ENCODE measurements at regions not wholly inside any gene's neighbourhood (a gene's known extent, or its start where the extent isn't known, plus 50 kb on each side); places are given as distances from the start of the nearest gene placed in this dataset.

DNA sequence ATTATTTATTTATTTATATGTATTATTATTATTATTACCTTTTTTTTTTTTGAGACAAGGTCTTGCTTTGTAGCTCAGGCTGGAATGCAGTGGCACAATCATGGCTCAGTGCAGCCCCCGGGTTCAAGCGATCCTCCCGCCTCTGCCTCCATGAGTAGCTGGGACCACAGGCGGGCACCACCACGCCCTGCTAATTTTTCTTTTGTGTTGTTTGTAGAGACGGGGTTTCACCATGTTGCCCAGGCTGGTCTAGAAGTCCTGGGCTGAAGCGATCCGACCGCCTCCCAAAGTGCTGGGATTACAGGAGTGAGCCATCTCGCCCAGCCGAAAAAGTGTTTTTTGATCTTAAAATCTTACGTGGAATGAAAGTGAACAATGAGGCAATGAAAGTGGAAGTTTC is 79.4 kb upstream of the C1GALT1 start:
- DNase-seq (ENCODE audit: low read depth, low spot score), result no peak
- H3K9me3 ChIP-seq (ENCODE audit: control insufficient read depth, insufficient read depth, low read length), result no peaks in the 10 kb centered on the region
- no CpG with 5 or more reads among the region's 12 CpGs for WGBS (ENCODE audit: insufficient coverage, insufficient read length)
- H3K27ac ChIP-seq (ENCODE audit: low read length), result no peak overlapping the region
- H3K4me1 ChIP-seq (ENCODE audit: control insufficient read depth, insufficient read depth, low read length), result peaks cover 9% of the 10 kb centered on the region; the same call in 1 of the 2 replicates
- H3K36me3 ChIP-seq (ENCODE audit: control insufficient read depth, insufficient read depth, low read length), result no peaks in the 10 kb centered on the region
- no peak overlapping the region for H3K4me3 ChIP-seq (ENCODE audit: low read length)
- no peaks in the 10 kb centered on the region for H3K27me3 ChIP-seq (ENCODE audit: control insufficient read depth, insufficient read depth, low read length)

DNA sequence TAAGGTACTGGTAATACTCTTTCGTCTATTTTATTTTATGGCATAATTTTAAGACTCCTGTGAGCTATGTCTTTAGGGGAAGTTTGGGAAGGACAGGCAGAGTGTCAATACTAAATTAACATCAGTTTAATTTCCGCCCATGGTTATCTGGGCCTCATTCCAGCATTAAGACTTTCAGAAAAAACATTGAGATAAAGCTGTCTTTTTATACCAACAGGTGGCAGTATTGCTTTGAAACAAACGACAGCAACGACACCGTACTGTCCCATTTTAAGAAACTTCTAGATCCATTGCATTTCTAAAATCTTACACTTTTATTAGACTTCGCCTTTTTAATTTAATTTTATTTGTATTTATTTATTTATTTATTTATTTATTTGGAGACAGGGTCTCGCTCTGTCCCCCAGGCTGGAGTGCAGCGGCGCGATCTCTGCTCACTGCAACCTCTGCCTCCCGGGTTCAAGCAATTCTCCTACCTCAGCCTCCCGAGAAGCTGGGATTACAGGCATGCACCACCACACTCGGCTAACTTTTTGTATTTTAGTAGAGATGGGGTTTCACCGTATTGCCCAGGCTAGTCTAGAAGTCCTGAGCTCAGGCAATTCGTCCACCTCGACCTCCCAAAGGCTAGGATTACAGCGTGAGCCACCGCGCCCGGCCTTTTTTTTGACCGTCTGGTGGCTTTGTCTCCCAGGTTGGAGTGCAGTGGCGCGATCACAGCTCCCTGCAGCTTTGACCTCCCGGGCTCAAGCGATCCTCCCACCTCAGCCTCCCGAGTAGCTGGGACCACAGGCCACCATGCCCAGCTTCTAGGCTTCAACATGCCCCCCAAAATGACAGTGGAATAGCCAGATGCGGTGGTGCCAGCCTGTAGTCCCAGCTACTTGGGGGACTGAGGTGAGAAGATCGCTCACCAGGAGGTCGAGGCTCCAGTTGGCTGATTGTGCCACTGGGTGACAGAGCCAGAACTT is 78.7 kb upstream of the C1GALT1 start:
- Histone ChIP-seq H3K27ac (ENCODE audit: low read length) (no peak overlapping the region), H3K9me3 (ENCODE audit: control insufficient read depth, insufficient read depth, low read length) (no peaks in the 10 kb centered on the region), H3K4me1 (ENCODE audit: control insufficient read depth, insufficient read depth, low read length) (peaks cover 8% of the 10 kb centered on the region; the same call in 1 of the 2 replicates), H3K4me3 (ENCODE audit: low read length) (no peak overlapping the region), H3K36me3 (ENCODE audit: control insufficient read depth, insufficient read depth, low read length) (no peaks in the 10 kb centered on the region), H3K27me3 (ENCODE audit: control insufficient read depth, insufficient read depth, low read length) (no peaks in the 10 kb centered on the region)
- no CpG with 5 or more reads among the region's 29 CpGs for WGBS (ENCODE audit: insufficient coverage, insufficient read length)
- no peak for DNase-seq (ENCODE audit: low read depth, low spot score)

DNA sequence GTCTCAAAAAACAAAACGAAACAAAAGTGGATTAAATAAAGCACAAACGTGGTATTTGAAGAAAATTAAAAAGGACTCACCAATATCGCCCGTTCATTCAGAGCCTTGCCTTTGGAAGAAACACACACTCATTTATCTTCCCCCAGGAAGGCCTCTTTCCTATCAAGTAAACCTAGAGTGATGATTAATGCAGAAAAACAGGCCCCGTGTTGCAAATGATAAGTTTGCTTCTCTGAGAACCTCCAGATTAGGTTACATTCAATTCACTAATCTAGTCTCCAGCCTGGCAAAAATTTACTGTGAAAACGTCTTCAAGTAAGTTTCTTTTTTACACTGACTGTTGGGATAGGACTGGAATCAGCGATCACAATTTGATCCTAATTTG is 78.0 kb upstream of the C1GALT1 start:
- no CpG with 5 or more reads among the region's 7 CpGs for WGBS (ENCODE audit: insufficient coverage, insufficient read length)

DNA sequence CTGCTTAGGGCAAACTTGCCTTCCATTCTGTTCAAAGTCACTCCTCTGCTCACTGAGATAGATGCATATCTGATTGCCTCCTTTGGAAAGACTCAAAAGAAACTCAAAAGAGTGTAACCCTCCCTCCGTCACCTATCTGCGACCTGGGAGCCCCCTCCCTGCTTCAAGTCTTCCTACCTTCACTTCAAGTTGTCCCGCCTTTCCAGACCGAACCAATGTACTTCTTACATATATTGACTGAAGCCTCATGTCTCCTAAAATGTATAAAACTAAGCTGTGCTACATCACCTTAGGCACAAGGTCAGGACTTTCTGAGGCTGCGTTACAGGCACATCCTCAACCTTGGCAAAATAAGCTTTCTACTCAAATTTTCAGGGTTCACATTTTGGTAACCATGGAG is 77.4 kb upstream of the C1GALT1 start:
- no CpG with 5 or more reads among the region's 5 CpGs for WGBS (ENCODE audit: insufficient coverage, insufficient read length)
- Histone ChIP-seq H3K4me1 (ENCODE audit: control insufficient read depth, insufficient read depth, low read length) (peaks cover 5% of the 10 kb centered on the region; the same call in 1 of the 2 replicates), H3K36me3 (ENCODE audit: control insufficient read depth, insufficient read depth, low read length) (no peaks in the 10 kb centered on the region), H3K9me3 (ENCODE audit: control insufficient read depth, insufficient read depth, low read length) (no peaks in the 10 kb centered on the region), H3K27me3 (ENCODE audit: control insufficient read depth, insufficient read depth, low read length) (no peaks in the 10 kb centered on the region), H3K27ac (ENCODE audit: low read length) (no peak overlapping the region), H3K4me3 (ENCODE audit: low read length) (no peak overlapping the region)
- DNase-seq (ENCODE audit: low read depth, low spot score), result no peak

More for the DNA sequence above, 78.0 kb upstream of the C1GALT1 start:
- no peaks in the 10 kb centered on the region for H3K36me3 ChIP-seq (ENCODE audit: control insufficient read depth, insufficient read depth, low read length)
- H3K4me1 ChIP-seq (ENCODE audit: control insufficient read depth, insufficient read depth, low read length), result peaks cover 6% of the 10 kb centered on the region; the same call in 1 of the 2 replicates
- H3K9me3 ChIP-seq (ENCODE audit: control insufficient read depth, insufficient read depth, low read length), result no peaks in the 10 kb centered on the region
- H3K27ac ChIP-seq (ENCODE audit: low read length), result no peak overlapping the region
- no peaks in the 10 kb centered on the region for H3K27me3 ChIP-seq (ENCODE audit: control insufficient read depth, insufficient read depth, low read length)
- no peak overlapping the region for H3K4me3 ChIP-seq (ENCODE audit: low read length)
- DNase-seq (ENCODE audit: low read depth, low spot score), result no peak

DNA sequence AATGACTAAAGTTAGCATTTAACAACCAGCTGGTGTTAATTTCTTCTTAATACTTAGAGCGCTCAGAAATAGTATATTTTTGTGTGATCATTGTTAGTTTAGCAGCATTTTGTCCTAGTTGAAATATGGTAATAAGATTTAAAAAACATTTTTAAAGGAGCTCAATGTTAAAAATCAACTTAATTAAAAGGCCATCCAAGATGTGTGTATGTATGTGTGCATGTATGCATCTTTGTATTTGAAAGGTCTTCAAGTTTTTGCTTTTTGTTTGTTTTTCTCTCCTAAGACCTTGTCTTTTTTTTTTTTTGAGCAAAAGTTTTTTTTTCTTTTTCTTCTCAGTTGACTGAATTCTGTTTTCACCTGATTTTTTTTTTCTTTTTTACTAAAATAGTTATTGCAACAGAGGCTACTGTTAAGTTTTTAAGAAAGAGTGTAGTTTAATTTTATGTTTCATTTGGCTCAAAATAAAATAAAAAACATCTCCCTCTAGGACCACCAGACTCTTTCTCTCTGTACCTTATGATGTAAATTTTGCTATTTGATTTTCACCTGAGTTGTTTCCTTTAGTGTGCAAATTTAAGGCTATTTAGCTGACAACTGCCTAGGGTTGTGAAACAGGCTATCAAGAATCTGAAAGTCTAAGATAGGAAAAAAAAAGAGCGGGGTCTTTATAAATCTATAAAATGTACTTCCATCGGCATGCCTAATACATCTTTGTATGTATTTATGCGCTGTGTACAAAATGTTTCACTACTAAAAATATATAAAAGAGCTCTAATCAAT is 76.4 kb upstream of the C1GALT1 start:
- H3K4me1 ChIP-seq (ENCODE audit: control insufficient read depth, insufficient read depth, low read length), result peaks cover 2% of the 10 kb centered on the region; the same call in 1 of the 2 replicates
- H3K36me3 ChIP-seq (ENCODE audit: control insufficient read depth, insufficient read depth, low read length), result no peaks in the 10 kb centered on the region
- H3K4me3 ChIP-seq (ENCODE audit: low read length), result no peak overlapping the region
- no CpG with 5 or more reads among the region's 4 CpGs for WGBS (ENCODE audit: insufficient coverage, insufficient read length)
- H3K9me3 ChIP-seq (ENCODE audit: control insufficient read depth, insufficient read depth, low read length), result no peaks in the 10 kb centered on the region
- H3K27me3 ChIP-seq (ENCODE audit: control insufficient read depth, insufficient read depth, low read length), result no peaks in the 10 kb centered on the region
- H3K27ac ChIP-seq (ENCODE audit: low read length), result no peak overlapping the region
- DNase-seq (ENCODE audit: low read depth, low spot score), result no peak

DNA sequence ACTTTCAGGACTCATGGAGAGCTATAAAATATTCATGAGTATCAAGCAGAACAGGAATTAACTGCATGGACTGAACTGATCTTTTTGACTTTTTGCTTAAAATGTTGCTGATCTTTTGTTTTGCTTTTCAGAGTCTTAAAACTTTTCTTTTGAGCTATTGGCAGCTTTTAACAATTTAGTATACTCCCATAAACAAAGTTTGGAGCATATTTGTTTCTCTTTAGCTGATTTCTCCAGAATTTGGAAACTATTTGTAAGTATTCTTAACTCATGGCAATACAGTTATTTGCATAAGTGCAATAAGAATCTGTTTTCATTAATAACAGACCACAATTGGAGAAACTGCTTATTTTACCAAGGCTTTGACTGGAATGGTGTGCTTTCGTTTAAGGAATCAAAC is 73.4 kb upstream of the C1GALT1 start:
- no peak overlapping the region for H3K4me3 ChIP-seq (ENCODE audit: low read length)
- no CpG with 5 or more reads among the region's 1 CpG for WGBS (ENCODE audit: insufficient coverage, insufficient read length)
- no peak overlapping the region for H3K27ac ChIP-seq (ENCODE audit: low read length)
- H3K36me3 ChIP-seq (ENCODE audit: control insufficient read depth, insufficient read depth, low read length), result no peaks in the 10 kb centered on the region
- no peaks in the 10 kb centered on the region for H3K27me3 ChIP-seq (ENCODE audit: control insufficient read depth, insufficient read depth, low read length)
- no peak for DNase-seq (ENCODE audit: low read depth, low spot score)
- H3K9me3 ChIP-seq (ENCODE audit: control insufficient read depth, insufficient read depth, low read length), result no peaks in the 10 kb centered on the region
- H3K4me1 ChIP-seq (ENCODE audit: control insufficient read depth, insufficient read depth, low read length), result peaks cover 2% of the 10 kb centered on the region; the same call in 1 of the 2 replicates

DNA sequence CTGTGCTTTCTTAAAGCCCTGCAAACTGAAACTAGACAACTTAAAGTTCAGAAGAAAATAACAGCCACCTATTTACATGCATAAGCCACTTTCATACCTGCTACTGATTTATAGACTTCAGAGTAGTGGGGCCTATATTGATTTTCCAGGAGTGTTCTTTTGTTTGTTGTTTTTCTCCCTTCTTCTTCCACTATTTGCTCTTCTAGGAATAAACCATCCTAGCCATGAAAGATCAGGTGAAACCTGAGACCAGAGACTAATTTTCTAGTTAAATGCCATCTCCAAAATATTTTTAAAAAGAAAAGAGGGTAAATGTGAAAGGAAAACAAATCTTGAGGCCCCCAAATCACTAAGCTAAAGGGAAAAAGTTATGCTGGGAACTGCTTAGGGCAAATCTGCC is 72.4 kb upstream of the C1GALT1 start:
- no peak for DNase-seq (ENCODE audit: low read depth, low spot score)
- Histone ChIP-seq H3K4me1 (ENCODE audit: control insufficient read depth, insufficient read depth, low read length) (peaks cover 2% of the 10 kb centered on the region), H3K9me3 (ENCODE audit: control insufficient read depth, insufficient read depth, low read length) (no peaks in the 10 kb centered on the region), H3K36me3 (ENCODE audit: control insufficient read depth, insufficient read depth, low read length) (no peaks in the 10 kb centered on the region), H3K27ac (ENCODE audit: low read length) (no peak overlapping the region), H3K4me3 (ENCODE audit: low read length) (no peak overlapping the region), H3K27me3 (ENCODE audit: control insufficient read depth, insufficient read depth, low read length) (no peaks in the 10 kb centered on the region)

DNA sequence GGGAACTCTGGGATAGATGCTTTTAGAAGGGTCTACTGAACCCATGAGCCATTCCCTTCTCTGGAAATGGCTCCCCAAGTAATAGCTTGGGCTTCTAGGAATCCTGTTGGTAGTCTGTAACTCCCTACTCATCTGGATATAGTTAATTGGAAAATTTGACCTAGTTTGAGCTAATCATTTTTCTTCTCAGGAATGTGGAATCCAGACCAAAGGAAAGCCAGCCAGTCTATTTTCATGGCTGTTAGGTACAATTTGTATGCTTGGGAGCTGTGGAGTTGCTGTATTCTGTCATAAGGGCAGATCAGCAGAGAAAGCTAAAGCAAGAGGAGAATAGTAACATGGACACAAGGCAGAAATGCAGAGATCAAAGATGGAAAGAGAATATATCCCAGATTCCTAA is 71.6 kb upstream of the C1GALT1 start:
- H3K4me3 ChIP-seq (ENCODE audit: low read length), result no peak overlapping the region
- DNase-seq (ENCODE audit: low read depth, low spot score), result no peak
- no peaks in the 10 kb centered on the region for H3K27me3 ChIP-seq (ENCODE audit: control insufficient read depth, insufficient read depth, low read length)

DNA sequence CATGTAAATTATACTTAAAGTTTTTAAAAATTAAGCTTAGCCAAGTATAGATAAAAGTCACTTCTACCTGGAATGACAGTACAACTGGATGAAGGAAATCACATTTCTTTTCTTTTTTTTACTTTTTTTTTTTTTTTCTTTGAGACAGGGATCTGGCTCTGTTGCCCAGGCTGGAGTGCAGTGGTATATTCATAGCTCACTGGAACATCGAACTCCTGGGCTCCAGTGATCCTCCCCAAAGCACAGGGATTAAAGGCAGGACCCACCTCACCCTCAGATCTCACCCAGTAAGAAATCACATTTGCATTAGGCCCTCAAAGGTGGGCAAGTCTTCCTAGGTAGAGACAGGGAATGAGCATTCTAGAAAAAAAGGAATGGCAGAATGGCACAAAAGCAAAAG is 69.5 kb upstream of the C1GALT1 start:
- H3K36me3 ChIP-seq (ENCODE audit: control insufficient read depth, insufficient read depth, low read length), result no peaks in the 10 kb centered on the region
- WGBS (ENCODE audit: insufficient coverage, insufficient read length), result no CpG with 5 or more reads among the region's 1 CpG
- no peaks in the 10 kb centered on the region for H3K9me3 ChIP-seq (ENCODE audit: control insufficient read depth, insufficient read depth, low read length)
- H3K27me3 ChIP-seq (ENCODE audit: control insufficient read depth, insufficient read depth, low read length), result no peaks in the 10 kb centered on the region
- no peak overlapping the region for H3K27ac ChIP-seq (ENCODE audit: low read length)
- peaks cover under 1% of the 10 kb centered on the region for H3K4me1 ChIP-seq (ENCODE audit: control insufficient read depth, insufficient read depth, low read length)
- H3K4me3 ChIP-seq (ENCODE audit: low read length), result no peak overlapping the region
- DNase-seq (ENCODE audit: low read depth, low spot score), result no peak

More for the DNA sequence above, 71.6 kb upstream of the C1GALT1 start:
- Histone ChIP-seq H3K9me3 (ENCODE audit: control insufficient read depth, insufficient read depth, low read length) (no peaks in the 10 kb centered on the region), H3K36me3 (ENCODE audit: control insufficient read depth, insufficient read depth, low read length) (no peaks in the 10 kb centered on the region), H3K27ac (ENCODE audit: low read length) (no peak overlapping the region), H3K4me1 (ENCODE audit: control insufficient read depth, insufficient read depth, low read length) (no peaks in the 10 kb centered on the region; the same call in 1 of the 2 replicates)

DNA sequence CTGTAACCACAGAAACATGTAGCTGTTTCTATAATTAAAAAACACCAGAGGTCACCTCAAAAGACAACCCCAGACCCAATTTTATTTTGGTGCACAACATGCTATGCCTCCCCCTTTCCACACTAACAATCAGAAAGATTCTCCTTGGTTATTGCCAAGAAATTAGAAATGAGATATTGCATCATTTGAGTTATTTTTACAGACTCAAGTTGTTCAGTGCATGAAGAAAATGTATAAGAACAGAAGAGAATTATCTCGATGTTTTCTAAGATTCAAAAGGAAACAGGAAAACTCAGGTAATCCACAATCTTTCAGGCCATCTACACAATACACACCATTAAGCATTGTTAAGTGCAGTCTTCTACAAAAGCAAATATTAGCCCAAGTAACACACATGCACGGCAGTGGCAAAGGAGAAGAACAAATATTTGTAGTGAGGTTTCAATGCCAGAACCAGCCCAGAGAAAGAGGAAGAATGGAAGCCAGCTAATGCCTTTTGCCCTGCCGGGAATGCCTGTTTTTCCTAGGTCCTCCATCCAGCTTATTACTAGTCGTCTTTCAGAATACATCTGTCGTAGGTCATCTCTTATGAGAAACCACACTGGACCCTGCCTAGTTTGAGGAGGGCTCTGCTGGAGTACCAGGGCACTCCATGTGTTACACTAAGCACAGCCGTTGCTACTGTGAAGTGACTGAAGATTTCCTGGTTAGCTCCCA is 67.6 kb upstream of the C1GALT1 start:
- no peaks in the 10 kb centered on the region for H3K27me3 ChIP-seq (ENCODE audit: control insufficient read depth, insufficient read depth, low read length)
- no peak overlapping the region for H3K27ac ChIP-seq (ENCODE audit: low read length)
- WGBS (ENCODE audit: insufficient coverage, insufficient read length), result no CpG with 5 or more reads among the region's 6 CpGs
- H3K9me3 ChIP-seq (ENCODE audit: control insufficient read depth, insufficient read depth, low read length), result no peaks in the 10 kb centered on the region
- peaks cover 2% of the 10 kb centered on the region for H3K4me1 ChIP-seq (ENCODE audit: control insufficient read depth, insufficient read depth, low read length)
- no peak for DNase-seq (ENCODE audit: low read depth, low spot score)
- no peaks in the 10 kb centered on the region for H3K36me3 ChIP-seq (ENCODE audit: control insufficient read depth, insufficient read depth, low read length)
- no peak overlapping the region for H3K4me3 ChIP-seq (ENCODE audit: low read length)

Data from iPS DF 6.9 (cell line).